SIG-M5 treated with dmso at 0.1 percent for 504 hours (cell line): ENCODE measurements at regions not wholly inside any gene's neighbourhood (a gene's known extent, or its start where the extent isn't known, plus 50 kb on each side); places are given as distances from the start of the nearest gene placed in this dataset.
A peak's percentile ranks its signal among the peaks of the same experiment; 100 is the strongest.

Source experiments
- DNase-seq: peaks from one replicate; lab custom pipeline; 2025; ENCODE audit not compliant: unreplicated experiment; lab: John Stamatoyannopoulos, UW

- DNase-seq, result no peak
Observed at GRCh38 chr2:225340923-225341322, 58.6 kb upstream of the NYAP2 start.

DNA sequence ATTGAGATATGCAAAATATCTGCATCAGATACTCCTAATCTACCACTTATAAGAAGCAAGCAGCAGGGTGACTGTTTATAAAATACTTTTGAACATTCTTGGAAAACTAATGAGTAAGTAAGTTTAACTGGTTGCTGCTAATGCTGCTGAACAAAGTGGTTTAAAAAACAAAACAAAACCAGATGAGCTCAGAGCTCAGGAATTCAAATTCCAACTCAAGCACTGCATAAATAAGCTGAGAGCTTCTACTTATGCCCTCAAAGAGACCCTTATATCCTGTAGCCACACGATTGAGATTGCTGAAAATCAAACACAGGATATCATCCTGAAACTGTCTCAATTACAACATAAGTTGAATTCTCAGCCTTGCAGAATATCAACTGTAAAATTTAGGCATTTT, 62.3 kb upstream of the NYAP2 start:
- no peak for DNase-seq

- no peak for DNase-seq
Observed at GRCh38 chr2:225334514-225334913, 65.0 kb upstream of the NYAP2 start.

DNA sequence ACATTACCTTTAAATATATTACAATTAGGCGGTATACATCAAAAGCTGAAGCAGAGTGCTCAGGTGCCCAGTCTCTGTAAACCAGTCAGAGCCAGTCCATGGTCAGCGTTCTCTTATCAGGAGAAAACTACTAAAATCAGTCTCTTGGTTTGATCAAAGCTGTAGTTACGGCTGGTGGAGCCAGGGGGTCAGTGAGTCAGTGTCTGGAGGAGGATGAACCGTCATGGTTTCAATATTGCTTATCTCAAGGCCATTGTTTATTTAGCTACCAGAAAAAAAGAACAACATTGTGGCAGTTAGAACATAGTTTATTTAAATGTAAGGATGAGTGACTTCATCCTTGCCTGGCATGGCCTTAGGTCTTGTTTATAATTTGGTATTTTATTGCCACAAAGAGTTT, 71.3 kb upstream of the NYAP2 start:
- no peak for DNase-seq

DNA sequence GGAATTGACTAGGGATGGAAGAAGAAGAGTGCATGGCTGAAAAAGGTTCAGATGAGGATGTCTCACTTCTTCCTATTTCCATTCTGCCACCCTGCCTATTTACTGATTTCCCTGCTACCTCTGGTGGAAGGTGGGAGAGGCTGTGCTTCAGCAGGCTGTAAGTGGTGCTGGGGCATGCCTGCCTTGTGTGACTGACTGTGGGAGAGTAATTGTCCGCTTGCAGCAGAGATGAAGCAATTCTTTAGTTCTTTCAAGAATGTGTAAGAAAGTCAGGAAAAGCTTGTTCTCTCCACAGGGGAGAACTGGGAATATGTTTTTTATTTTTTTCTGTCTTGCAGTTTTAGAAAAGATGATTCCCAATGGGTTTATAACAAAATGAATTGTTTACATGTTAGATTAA, 72.5 kb upstream of the NYAP2 start:
- DNase-seq, result no peak

- no peak for DNase-seq
Observed at GRCh38 chr2:225319872-225320271, 79.6 kb upstream of the NYAP2 start.

DNA sequence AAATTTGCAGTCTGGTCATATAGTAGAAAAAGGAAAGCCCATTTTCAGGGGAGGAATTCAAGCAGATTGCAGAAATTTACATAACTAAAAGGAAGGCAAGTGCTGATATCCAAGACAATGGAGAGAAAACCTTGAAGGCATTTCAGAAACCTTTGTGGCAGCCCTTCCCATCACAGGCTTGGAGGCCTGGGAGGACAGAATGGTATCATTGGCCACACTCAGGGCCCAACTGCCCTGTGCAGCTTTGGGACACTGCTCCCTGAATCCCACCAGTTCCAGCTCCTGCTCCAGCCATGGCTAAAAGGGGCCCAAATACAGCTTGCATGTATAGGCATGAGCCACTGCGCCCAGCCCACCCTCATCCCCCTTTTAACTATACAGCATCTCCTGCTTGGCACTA, 81.1 kb upstream of the NYAP2 start:
- no peak for DNase-seq

- no peak for DNase-seq
Observed at GRCh38 chr2:225317186-225317585, 82.3 kb upstream of the NYAP2 start.

DNA sequence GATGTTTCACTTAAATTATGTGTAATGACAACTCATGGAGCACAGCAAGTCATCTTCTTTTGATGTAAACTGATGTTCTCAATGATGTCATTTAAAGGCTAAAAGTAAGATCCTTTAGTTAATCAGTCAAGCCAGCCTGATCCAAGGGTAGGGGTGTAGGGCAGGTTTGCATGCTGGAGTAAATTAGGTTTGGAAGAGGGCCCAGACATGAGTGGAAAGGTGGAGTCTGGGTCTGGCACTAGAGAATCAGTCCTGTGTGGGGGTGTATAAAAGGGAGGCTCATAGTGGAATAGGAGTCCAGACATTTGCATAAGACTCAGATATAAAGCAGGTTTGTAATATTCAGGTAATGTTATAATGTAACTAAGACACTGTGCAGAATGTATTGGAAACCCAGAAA, 88.8 kb upstream of the NYAP2 start:
- no peak for DNase-seq

DNA sequence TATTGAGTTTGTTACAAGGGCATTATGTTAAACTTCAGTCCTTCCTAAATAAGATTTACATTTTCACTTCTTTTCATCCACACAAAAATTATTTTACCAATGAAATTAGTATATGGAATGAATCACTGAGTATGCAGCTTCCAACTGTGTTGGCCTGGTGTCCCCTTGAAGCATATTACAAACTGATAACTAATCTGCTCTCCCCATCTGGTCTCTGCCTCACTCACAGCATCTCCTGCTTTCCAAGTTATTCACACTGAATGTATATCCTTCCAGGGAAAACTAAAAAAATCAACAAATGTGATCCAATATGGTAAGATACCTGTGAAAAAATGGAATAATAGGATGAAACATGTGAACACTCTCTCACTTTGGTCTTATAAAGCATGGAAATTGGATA, 90.0 kb upstream of the NYAP2 start:
- no peak for DNase-seq

GRCh38 chr2:225296951-225297350, 102.6 kb upstream of the NYAP2 start:
- no peak for DNase-seq

DNA sequence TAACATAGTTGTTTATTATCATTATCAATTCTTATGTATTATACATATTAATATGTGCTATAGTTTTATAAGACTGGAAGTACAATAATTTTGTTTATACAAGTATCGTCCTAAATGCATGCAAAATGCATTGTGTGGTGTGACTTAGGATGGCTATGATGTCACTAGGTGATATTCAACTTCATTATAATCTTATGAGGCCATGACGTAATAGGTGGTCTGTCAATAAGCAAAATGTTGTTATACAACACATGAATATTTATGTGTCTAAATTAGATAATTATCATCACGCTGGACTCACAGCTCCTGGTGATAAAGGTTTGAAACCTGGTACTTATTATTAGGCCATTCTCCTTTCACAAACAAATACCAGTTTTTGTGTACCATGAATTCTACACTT, 104.4 kb upstream of the NYAP2 start:
- no peak for DNase-seq

DNA sequence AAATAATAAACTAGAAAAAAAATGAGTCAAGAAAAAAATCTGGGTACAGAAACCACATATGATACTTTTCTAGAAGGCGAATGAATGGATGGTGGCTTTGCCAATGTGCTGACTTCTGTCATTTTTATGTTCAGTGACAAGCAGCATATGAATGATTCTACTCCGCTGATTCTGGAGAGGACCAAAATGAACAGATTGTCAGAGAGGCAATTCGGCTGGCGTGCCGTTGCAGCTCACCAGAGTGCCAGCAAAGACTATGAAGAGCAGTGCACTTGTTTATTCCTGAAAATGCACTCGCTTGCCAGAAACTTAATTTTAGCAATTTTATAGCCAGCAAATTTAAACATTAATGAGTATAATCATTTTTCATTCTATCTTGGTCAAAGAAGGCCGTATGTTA, 105.9 kb upstream of the NYAP2 start:
- no peak for DNase-seq

- no peak for DNase-seq
Observed at GRCh38 chr2:225290757-225291400, 108.6 kb upstream of the NYAP2 start.

- DNase-seq, result no peak
Observed at GRCh38 chr2:225289659-225290058, 109.9 kb upstream of the NYAP2 start.

DNA sequence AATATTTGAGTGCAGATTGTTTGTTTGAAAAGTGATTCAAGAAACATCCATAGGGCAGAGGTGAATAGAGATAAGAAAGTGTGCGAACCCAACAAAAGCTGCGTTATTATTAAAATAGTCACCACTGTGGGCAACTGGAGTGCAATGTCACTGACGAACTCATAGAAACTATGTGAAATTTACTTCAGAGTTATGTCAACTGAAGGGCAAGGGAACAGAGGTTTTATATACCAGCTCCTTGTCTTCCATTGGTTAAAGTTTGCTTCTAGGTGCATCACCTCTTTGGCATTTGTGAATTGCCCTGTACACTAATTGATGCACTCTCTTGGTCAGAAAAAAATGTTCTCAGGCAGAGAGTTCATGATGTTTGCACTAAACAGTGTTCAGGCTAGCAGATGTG, 110.5 kb upstream of the NYAP2 start:
- no peak for DNase-seq

GRCh38 chr2:225282858-225283710, 116.4 kb upstream of the NYAP2 start:
- DNase-seq, result peak; percentile 42

DNA sequence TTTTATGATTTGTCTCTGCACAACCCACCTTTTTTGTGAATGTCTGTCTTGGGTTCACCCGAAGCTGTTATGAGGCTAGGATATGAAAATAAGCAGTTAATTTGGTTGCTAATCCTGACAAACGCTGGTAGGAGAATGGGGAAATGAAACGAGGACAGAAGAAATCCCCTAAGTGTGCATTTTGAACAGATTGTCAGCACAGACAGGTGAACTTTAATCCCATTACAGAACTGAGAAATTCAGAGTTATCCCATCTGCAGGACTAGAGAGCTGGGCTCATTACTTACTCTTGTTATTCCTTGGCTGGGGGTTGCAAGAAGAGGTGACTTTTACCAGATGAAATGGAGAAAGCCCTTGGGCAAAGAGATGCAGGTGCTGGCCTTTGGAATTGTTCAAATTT, 123.3 kb upstream of the NYAP2 start:
- DNase-seq, result no peak

GRCh38 chr2:225275443-225275842, 124.1 kb upstream of the NYAP2 start:
- no peak for DNase-seq

DNA sequence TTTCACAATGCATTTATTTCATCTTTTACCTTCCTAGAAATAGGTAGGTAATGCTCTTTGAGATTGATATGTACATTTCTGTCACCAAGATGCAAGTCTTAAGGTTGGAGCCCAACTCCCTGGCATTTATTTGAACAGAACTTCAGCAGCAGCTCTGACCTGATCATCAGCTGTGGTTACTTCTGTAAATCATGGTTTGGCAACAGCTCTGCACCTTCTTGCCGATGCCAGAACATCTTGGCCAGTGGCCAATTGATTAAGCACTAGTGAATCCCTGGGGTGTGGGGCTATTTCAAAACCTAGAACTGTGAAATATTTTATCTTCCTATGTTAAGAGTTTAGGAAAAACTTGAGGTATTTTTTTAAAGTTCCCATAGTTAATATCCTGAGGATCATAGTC, 124.8 kb upstream of the NYAP2 start:
- DNase-seq, result no peak

- no peak for DNase-seq
Observed at GRCh38 chr2:225272173-225272572, 127.3 kb upstream of the NYAP2 start.

GRCh38 chr2:225270861-225271260, 128.6 kb upstream of the NYAP2 start:
- peak; percentile 89 for DNase-seq

DNA sequence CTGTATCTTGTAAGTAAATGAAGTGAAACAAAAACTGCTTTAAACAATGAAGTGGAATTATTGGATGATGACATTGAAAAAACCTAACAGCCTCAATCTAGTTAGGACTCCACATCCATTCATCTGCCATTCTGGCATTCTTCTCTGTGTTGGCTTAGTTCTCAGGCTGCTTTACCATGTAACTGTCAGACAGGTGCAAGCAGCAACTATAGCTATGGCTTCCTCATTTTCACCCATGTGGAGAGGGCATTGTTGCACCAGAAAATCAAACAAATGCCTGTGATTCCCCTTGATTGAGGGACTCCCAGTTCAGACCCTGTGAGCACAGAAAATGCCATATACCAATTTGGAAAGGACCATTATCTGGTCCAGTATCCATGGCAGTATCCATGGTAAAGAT, 129.5 kb upstream of the NYAP2 start:
- DNase-seq, result no peak
